Vagina (tissue), 2 donors: ENCODE measurements at regions not wholly inside any gene's neighbourhood (a gene's known extent, or its start where the extent isn't known, plus 50 kb on each side); places are given as distances from the start of the nearest gene placed in this dataset.

Experiments used
- DNase-seq, 2 donors: peaks; one replicate each; pipeline ENCODE4 v3.0.0-alpha.2; 2017; ENCODE audit errors: extremely low spot score in 2 of 2
- H3K27ac ChIP-seq: fragments of 200-600 bp; sonication (generic); one replicate; pipeline ENCODE4 v1.5.1; 2019
- H3K27me3 ChIP-seq: fragments of 200-600 bp; sonication (generic); one replicate; pipeline ENCODE4 v1.5.1; 2019
- H3K36me3 ChIP-seq, 2 donors: fragments of 200-600 bp; sonication (generic); one replicate each; pipeline ENCODE4 v1.5.1; 2017 to 2019
- H3K4me1 ChIP-seq: fragments of 200-600 bp; sonication (generic); one replicate; pipeline ENCODE4 v1.5.1; 2019
- H3K4me3 ChIP-seq, 2 donors: fragments of 200-600 bp; sonication (generic); 1 replicate in 1 of 2; 2 replicates in 1 of 2; pipeline ENCODE4 v1.5.1; 2016 to 2019
- H3K9me3 ChIP-seq: fragments of 200-600 bp; sonication (generic); one replicate; pipeline ENCODE4 v1.5.1; 2019
- POLR2A ChIP-seq, 2 donors: fragments of 450-650 bp; IDR thresholded peaks; one replicate each; pipeline ENCODE4 v1.6.1; 2017; ENCODE audit warnings: antibody characterized with exemption in 2 of 2, mild to moderate bottlenecking in 2 of 2, moderate library complexity in 2 of 2
- POLR2AphosphoS5 ChIP-seq, 2 donors: sonication (generic); formaldehyde crosslinking; IDR thresholded peaks; one replicate each; pipeline ENCODE4 v1.9.0; 2017; ENCODE audit warnings: antibody characterized with exemption in 2 of 2, mild to moderate bottlenecking in 2 of 2, low read depth in 1 of 2; ENCODE audit not compliant: insufficient read depth in 1 of 2
- intact Hi-C: fragments of 100-400 bp; cut with DNase I; formaldehyde crosslinking; loops from one replicate; pipeline ENCODE4 v1.15.1; 2023
- TF ChIP-seq, protein P1 (sequence below), 3 experiments: fragments of 450-650 bp in 2 of 3; fragments of 200-600 bp in 1 of 3; sonication (generic) in 1 of 3; IDR thresholded peaks; one replicate each; pipeline ENCODE4 v1.5.1; 2017 to 2019; ENCODE audit warnings: antibody characterized with exemption in 3 of 3, mild to moderate bottlenecking in 2 of 3, moderate library complexity in 2 of 3

- no peak for TF ChIP-seq POLR2A (IDR thresholded peaks at IDR 0.05)
- TF ChIP-seq POLR2AphosphoS5 (IDR thresholded peaks at IDR 0.05; ENCODE audit: insufficient read depth in 1 of 2, low read depth in 1 of 2) = no peak
- TF ChIP-seq, protein P1, sequence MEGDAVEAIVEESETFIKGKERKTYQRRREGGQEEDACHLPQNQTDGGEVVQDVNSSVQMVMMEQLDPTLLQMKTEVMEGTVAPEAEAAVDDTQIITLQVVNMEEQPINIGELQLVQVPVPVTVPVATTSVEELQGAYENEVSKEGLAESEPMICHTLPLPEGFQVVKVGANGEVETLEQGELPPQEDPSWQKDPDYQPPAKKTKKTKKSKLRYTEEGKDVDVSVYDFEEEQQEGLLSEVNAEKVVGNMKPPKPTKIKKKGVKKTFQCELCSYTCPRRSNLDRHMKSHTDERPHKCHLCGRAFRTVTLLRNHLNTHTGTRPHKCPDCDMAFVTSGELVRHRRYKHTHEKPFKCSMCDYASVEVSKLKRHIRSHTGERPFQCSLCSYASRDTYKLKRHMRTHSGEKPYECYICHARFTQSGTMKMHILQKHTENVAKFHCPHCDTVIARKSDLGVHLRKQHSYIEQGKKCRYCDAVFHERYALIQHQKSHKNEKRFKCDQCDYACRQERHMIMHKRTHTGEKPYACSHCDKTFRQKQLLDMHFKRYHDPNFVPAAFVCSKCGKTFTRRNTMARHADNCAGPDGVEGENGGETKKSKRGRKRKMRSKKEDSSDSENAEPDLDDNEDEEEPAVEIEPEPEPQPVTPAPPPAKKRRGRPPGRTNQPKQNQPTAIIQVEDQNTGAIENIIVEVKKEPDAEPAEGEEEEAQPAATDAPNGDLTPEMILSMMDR (IDR thresholded peaks at IDR 0.05) = no peak
- H3K27me3 ChIP-seq = no peaks in the 10 kb centered on the region
- H3K9me3 ChIP-seq = no peaks in the 10 kb centered on the region
- DNase-seq = no peak
- H3K36me3 ChIP-seq = no peaks in the 10 kb centered on the region
- H3K4me1 ChIP-seq = peaks cover 10% of the 10 kb centered on the region
- H3K27ac ChIP-seq = no peak overlapping the region
- H3K4me3 ChIP-seq = no peak overlapping the region
- intact Hi-C loops = no loop called here
Measured at GRCh38 chr1:234732671-234733390, 122.9 kb upstream of the IRF2BP2 start.

DNA sequence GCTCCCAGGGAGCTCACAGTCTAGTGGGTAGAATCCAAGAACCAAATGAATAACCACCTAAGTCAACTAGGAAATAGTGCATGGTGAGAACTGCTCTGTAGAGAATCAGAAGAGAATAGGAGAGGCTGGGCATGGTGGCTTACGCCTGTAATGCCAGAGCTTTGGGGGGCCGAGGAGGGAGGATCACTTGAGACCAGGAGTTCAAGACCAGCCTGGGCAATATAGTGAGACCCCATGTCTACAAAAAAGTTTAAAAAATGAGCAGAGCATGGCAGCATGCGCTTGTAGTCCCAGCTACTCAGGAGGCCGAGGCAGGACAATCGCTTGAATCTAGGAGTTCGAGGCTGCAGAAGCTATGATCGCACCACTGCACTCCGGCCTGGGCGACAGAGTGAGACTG lies 122.3 kb upstream of the IRF2BP2 start:
- no peaks in the 10 kb centered on the region for H3K27me3 ChIP-seq
- TF ChIP-seq, protein P1 (IDR thresholded peaks at IDR 0.05) = no peak
- no peak for TF ChIP-seq POLR2A (IDR thresholded peaks at IDR 0.05)
- no peak for TF ChIP-seq POLR2AphosphoS5 (IDR thresholded peaks at IDR 0.05; ENCODE audit: insufficient read depth in 1 of 2, low read depth in 1 of 2)
- DNase-seq = no peak
- intact Hi-C loops = no loop called here
- H3K27ac ChIP-seq = no peak overlapping the region
- peaks cover 15% of the 10 kb centered on the region for H3K4me1 ChIP-seq
- H3K36me3 ChIP-seq = no peaks in the 10 kb centered on the region
- H3K4me3 ChIP-seq = no peak overlapping the region
- H3K9me3 ChIP-seq = no peaks in the 10 kb centered on the region

DNA sequence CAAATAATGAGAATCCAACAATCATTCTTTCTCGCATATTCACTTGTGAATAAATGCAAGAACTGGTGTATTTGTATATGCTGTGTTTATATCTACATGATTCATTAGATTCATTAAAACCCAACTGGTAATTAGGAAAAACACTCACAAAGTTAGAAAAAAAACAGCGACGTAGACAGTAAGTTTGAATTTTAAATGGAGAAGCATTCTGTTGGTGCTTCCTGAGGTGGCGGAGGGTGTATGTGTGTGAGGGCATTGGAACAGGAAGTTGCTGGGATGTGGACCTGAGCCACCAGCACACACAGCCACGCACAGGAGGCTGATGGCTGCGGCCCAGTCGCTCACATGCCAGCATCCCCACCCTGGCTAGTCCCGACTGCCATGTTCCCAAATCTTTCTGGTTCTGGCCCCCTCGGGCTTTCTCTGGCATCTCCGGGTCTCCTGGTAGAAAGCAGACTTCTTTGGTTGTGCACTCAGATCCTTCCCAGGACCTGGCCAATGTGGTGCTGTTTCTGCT lies 121.6 kb upstream of the IRF2BP2 start:
- Histone ChIP-seq H3K4me1 (peaks cover 22% of the 10 kb centered on the region), H3K4me3 (no peak overlapping the region), H3K27ac (no peak overlapping the region), H3K36me3 (no peaks in the 10 kb centered on the region), H3K27me3 (no peaks in the 10 kb centered on the region), H3K9me3 (no peaks in the 10 kb centered on the region)
- DNase-seq = no peak
- intact Hi-C loops = no loop called here
- TF ChIP-seq, protein P1 (IDR thresholded peaks at IDR 0.05) = no peak
- TF ChIP-seq POLR2AphosphoS5 (IDR thresholded peaks at IDR 0.05; ENCODE audit: insufficient read depth in 1 of 2, low read depth in 1 of 2) = no peak
- TF ChIP-seq POLR2A (IDR thresholded peaks at IDR 0.05) = no peak

DNA sequence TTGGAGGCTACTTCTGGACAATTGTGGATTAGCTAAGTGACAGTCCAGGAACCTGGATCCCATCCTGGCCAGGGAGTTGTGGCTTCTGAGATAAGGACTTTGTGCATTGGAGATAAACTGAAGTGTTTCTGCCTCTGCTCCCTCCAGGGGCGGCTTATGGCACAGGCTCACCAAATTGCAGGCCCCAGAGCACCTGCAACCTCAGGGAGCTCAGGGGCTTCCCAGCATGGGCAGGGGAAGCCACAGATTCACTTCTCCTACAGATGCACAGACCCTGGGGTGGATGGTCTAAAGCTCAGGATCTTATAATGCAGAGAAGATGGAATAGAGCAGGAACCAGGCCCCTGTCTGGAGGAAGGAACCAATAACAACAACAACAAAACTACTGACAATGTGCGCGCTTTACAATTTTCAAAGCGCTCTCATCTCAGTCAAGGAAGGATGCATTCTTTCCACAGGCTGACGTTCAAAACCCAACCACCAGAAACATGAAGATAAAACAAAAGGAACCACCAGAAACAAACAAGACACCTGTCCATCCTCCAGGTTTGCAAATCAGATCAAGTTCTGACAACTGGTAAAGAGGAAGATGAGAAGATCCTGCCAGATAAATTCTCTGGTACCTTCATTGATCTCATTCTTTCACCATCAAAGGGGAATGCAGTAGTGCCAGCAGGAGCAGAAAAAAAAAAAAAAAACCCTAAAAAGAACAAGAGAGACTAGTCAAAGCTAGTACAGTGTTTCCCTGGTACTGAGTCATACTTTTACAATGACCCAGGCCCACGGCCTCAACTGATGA lies 121.0 kb upstream of the IRF2BP2 start:
- H3K27ac ChIP-seq = no peak overlapping the region
- TF ChIP-seq POLR2A (IDR thresholded peaks at IDR 0.05) (no peak), POLR2AphosphoS5 (IDR thresholded peaks at IDR 0.05; ENCODE audit: insufficient read depth in 1 of 2, low read depth in 1 of 2) (no peak)
- TF ChIP-seq, protein P1 (IDR thresholded peaks at IDR 0.05) = no peak
- no peak overlapping the region for H3K4me3 ChIP-seq
- no peaks in the 10 kb centered on the region for H3K27me3 ChIP-seq
- DNase-seq = no peak
- no peaks in the 10 kb centered on the region for H3K36me3 ChIP-seq
- no peaks in the 10 kb centered on the region for H3K9me3 ChIP-seq
- intact Hi-C loops = no loop called here
- peaks cover 28% of the 10 kb centered on the region for H3K4me1 ChIP-seq

DNA sequence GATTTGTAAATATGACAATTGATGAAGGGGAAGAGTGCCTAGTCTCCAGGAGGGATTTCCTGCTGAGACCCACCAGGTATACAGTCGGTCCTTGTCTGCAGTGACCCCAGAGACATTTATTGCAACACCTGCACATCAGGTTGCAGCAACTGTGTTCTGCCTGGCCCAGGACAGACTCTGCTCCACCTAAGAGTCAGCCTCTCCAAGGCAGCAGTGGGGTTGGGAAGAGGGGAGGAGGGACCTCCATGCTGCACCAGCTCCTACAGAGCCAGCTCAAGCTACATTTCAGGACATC lies 120.4 kb upstream of the IRF2BP2 start:
- no peak for DNase-seq
- Histone ChIP-seq H3K9me3 (no peaks in the 10 kb centered on the region), H3K4me3 (no peak overlapping the region), H3K36me3 (no peaks in the 10 kb centered on the region), H3K4me1 (peaks cover 34% of the 10 kb centered on the region), H3K27ac (no peak overlapping the region), H3K27me3 (no peaks in the 10 kb centered on the region)
- TF ChIP-seq POLR2AphosphoS5 (IDR thresholded peaks at IDR 0.05; ENCODE audit: insufficient read depth in 1 of 2, low read depth in 1 of 2) (no peak), POLR2A (IDR thresholded peaks at IDR 0.05) (no peak)
- TF ChIP-seq, protein P1 (IDR thresholded peaks at IDR 0.05) = no peak
- intact Hi-C loops = no loop called here
